Vagina (tissue), 2 donors: ENCODE measurements at regions not wholly inside any gene's neighbourhood (a gene's known extent, or its start where the extent isn't known, plus 50 kb on each side); places are given as distances from the start of the nearest gene placed in this dataset.

Experiments
- POLR2A ChIP-seq, 2 donors: fragments of 450-650 bp; IDR thresholded peaks; one replicate each; pipeline ENCODE4 v1.6.1; 2017; ENCODE audit warnings: antibody characterized with exemption in 2 of 2, mild to moderate bottlenecking in 2 of 2, moderate library complexity in 2 of 2
- POLR2AphosphoS5 ChIP-seq, 2 donors: sonication (generic); formaldehyde crosslinking; IDR thresholded peaks; one replicate each; pipeline ENCODE4 v1.9.0; 2017; ENCODE audit warnings: antibody characterized with exemption in 2 of 2, mild to moderate bottlenecking in 2 of 2, low read depth in 1 of 2; ENCODE audit not compliant: insufficient read depth in 1 of 2
- TF ChIP-seq, protein P1 (sequence below), 3 experiments: fragments of 450-650 bp in 2 of 3; fragments of 200-600 bp in 1 of 3; sonication (generic) in 1 of 3; IDR thresholded peaks; one replicate each; pipeline ENCODE4 v1.5.1; 2017 to 2019; ENCODE audit warnings: antibody characterized with exemption in 3 of 3, mild to moderate bottlenecking in 2 of 3, moderate library complexity in 2 of 3

DNA sequence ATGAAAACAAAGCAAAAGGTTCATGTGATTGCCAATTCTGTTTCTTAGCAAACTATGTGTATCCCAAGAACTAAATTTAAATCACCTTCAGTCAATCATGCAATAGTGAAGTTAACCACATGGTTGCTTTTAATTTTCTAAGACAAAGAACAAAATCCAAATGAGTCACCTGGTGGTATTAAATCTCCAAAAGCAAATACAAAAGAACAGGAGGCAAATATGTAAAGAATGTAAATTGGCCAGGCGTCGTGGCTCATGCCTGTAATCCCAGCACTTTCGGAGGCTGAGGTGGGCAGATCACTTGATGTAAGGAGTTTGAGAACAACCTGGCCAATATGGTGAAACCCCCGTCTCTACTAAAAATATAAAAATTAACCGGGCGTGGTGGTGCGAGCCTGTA, 54.2 kb upstream of the PIK3R4 start:
- TF ChIP-seq POLR2AphosphoS5 (IDR thresholded peaks at IDR 0.05; ENCODE audit: insufficient read depth in 1 of 2, low read depth in 1 of 2) (no peak), POLR2A (IDR thresholded peaks at IDR 0.05) (no peak)
- TF ChIP-seq, protein P1, sequence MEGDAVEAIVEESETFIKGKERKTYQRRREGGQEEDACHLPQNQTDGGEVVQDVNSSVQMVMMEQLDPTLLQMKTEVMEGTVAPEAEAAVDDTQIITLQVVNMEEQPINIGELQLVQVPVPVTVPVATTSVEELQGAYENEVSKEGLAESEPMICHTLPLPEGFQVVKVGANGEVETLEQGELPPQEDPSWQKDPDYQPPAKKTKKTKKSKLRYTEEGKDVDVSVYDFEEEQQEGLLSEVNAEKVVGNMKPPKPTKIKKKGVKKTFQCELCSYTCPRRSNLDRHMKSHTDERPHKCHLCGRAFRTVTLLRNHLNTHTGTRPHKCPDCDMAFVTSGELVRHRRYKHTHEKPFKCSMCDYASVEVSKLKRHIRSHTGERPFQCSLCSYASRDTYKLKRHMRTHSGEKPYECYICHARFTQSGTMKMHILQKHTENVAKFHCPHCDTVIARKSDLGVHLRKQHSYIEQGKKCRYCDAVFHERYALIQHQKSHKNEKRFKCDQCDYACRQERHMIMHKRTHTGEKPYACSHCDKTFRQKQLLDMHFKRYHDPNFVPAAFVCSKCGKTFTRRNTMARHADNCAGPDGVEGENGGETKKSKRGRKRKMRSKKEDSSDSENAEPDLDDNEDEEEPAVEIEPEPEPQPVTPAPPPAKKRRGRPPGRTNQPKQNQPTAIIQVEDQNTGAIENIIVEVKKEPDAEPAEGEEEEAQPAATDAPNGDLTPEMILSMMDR (IDR thresholded peaks at IDR 0.05), result no peak
